ENCODE measurements at regions not wholly inside any gene's neighbourhood (a gene's known extent, or its start where the extent isn't known, plus 50 kb on each side); places are given as distances from the start of the nearest gene placed in this dataset.

- TF ChIP-seq CTCF (conservative IDR thresholded peaks at IDR 0.05; ENCODE audit: low read depth in 2 of 2) (no peak; a peak in 1 of 4 replicates), CREB1 (CRISPR knock-in tag; IDR thresholded peaks at IDR 0.05; ENCODE audit: low read depth) (no peak)
Observed at GRCh38 chr5:2135833-2136232, 253.1 kb upstream of the IRX4 start (continued).

- no peak overlapping the region for H3K4me2 ChIP-seq
- H3K4me1 ChIP-seq (ENCODE audit: insufficient read depth), result no peaks in the 10 kb centered on the region
- H3K27ac ChIP-seq (ENCODE audit: low read depth), result no peak overlapping the region
- Mint-ChIP-seq H3K4me3 (no peak overlapping the region), H3K27ac (no peak overlapping the region), H3K4me1 (0 out of 3 replicates have a peak, but pooled peaks cover 2% of the 10 kb centered on the region), H3K9me3 (peaks cover 2% of the 10 kb centered on the region; the same call in 2 of the 3 replicates), H3K27me3 (ENCODE audit: insufficient read depth, low read depth, poor library complexity) (peaks cover 15% of the 10 kb centered on the region), H3K36me3 (ENCODE audit: low read depth) (no peaks in the 10 kb centered on the region)
- no peaks in the 10 kb centered on the region for H3K79me2 ChIP-seq (replicated peaks; ENCODE audit: insufficient read depth)
- DNase-seq (ENCODE audit: low spot score) (no peak), ATAC-seq (peak; percentile 59)
- H3K36me3 ChIP-seq (ENCODE audit: insufficient read depth), result no peaks in the 10 kb centered on the region
- no peaks in the 10 kb centered on the region for H3F3A ChIP-seq (replicated peaks; ENCODE audit: low read depth)
- no peak overlapping the region for H3K4me3 ChIP-seq
- no peak overlapping the region for H2AFZ ChIP-seq
- TF ChIP-seq CTCF (conservative IDR thresholded peaks at IDR 0.05; ENCODE audit: low read depth in 2 of 2) (peak; percentile 26 to 40; a peak in 3 of 4 replicates), ETS1 (IDR thresholded peaks at IDR 0.05) (no peak)
- H3K9me2 ChIP-seq (ENCODE audit: insufficient read depth), result no peaks in the 10 kb centered on the region
- H4K20me1 ChIP-seq (replicated peaks; ENCODE audit: insufficient read depth), result no peaks in the 10 kb centered on the region
- H3K27me3 ChIP-seq (ENCODE audit: insufficient read depth), result no peaks in the 10 kb centered on the region
Observed at GRCh38 chr5:2135354-2135753, 252.6 kb upstream of the IRX4 start.

GRCh38 chr5:2134543-2135292 is 252.0 kb upstream of the IRX4 start:
- H3K27me3 ChIP-seq (ENCODE audit: insufficient read depth), result no peaks in the 10 kb centered on the region
- Mint-ChIP-seq H3K9me3 (peaks cover 2% of the 10 kb centered on the region; the same call in 2 of the 3 replicates), H3K4me3 (no peak overlapping the region), H3K27ac (no peak overlapping the region), H3K36me3 (ENCODE audit: low read depth) (no peaks in the 10 kb centered on the region), H3K4me1 (peaks cover 4% of the 10 kb centered on the region; the same call in 1 of the 3 replicates), H3K27me3 (ENCODE audit: insufficient read depth, low read depth, poor library complexity) (peaks cover 15% of the 10 kb centered on the region)
- no peaks in the 10 kb centered on the region for H4K20me1 ChIP-seq (replicated peaks; ENCODE audit: insufficient read depth)
- no peak overlapping the region for H3K27ac ChIP-seq (ENCODE audit: low read depth)
- no peak overlapping the region for H3K4me2 ChIP-seq
- no peak for DNase-seq (ENCODE audit: low spot score)
- H3K9me2 ChIP-seq (ENCODE audit: insufficient read depth), result no peaks in the 10 kb centered on the region
- no peak overlapping the region for H2AFZ ChIP-seq
- 0 out of 2 replicates have a peak, but pooled peaks cover 5% of the 10 kb centered on the region for H3K4me1 ChIP-seq (ENCODE audit: insufficient read depth)
- no peaks in the 10 kb centered on the region for H3K36me3 ChIP-seq (ENCODE audit: insufficient read depth)
- ATAC-seq, result no peak
- no peak overlapping the region for H3K4me3 ChIP-seq
- no peaks in the 10 kb centered on the region for H3K79me2 ChIP-seq (replicated peaks; ENCODE audit: insufficient read depth)
- no peaks in the 10 kb centered on the region for H3F3A ChIP-seq (replicated peaks; ENCODE audit: low read depth)
- no peak for TF ChIP-seq ZNF462 (CRISPR knock-in tag; IDR thresholded peaks at IDR 0.05)
- no peak for TF ChIP-seq POLR2AphosphoS5 (IDR thresholded peaks at IDR 0.05; ENCODE audit: low read depth)
- no peak for TF ChIP-seq NANOG (IDR thresholded peaks at IDR 0.05; ENCODE audit: borderline replicate concordance)
- TF ChIP-seq EZH2 (IDR thresholded peaks at IDR 0.05; ENCODE audit: low read depth, unreplicated experiment), result no peak
- TF ChIP-seq CREB1 (CRISPR knock-in tag; IDR thresholded peaks at IDR 0.05; ENCODE audit: low read depth), result no peak

Data from GM23338 (cell line).